CD14-positive monocyte (primary cell): ENCODE measurements at regions not wholly inside any gene's neighbourhood (a gene's known extent, or its start where the extent isn't known, plus 50 kb on each side); places are given as distances from the start of the nearest gene placed in this dataset.

Source experiments
- DNase-seq, 3 donors: peaks; one replicate each; pipeline ENCODE4 v3.0.0-alpha.2; 2011 to 2022
- H2AFZ ChIP-seq: 2 replicates; pipeline ENCODE4 v1.6.0; 2012; ENCODE audit warnings: mild to moderate bottlenecking, low read depth, low read length, inconsistent platforms; ENCODE audit not compliant: insufficient read depth, poor library complexity, severe bottlenecking
- H3K27ac ChIP-seq, 2 donors: 1 replicate in 1 of 2; 2 replicates in 1 of 2; pipeline ENCODE4 v1.5.1; 2012 to 2013; ENCODE audit warnings: low read length in 2 of 2, control low read depth in 1 of 2, inconsistent platforms in 1 of 2, low read depth in 1 of 2, mild to moderate bottlenecking in 1 of 2
- H3K27me3 ChIP-seq, 2 donors: one replicate each; pipeline versions ENCODE4 v1.6.0 to v1.6.1; 2011 to 2013; ENCODE audit warnings: low read length in 2 of 2; ENCODE audit not compliant: control insufficient read depth in 2 of 2, insufficient read depth in 2 of 2
- H3K36me3 ChIP-seq, 2 donors: replicated peaks in 1 of 2; 1 replicate in 1 of 2; 2 replicates in 1 of 2; pipeline versions ENCODE4 v1.5.1 to v1.6.1; 2012 to 2013; ENCODE audit warnings: low read length in 2 of 2, control low read depth in 1 of 2, inconsistent platforms in 1 of 2, mild to moderate bottlenecking in 1 of 2; ENCODE audit not compliant: insufficient read depth in 2 of 2, control insufficient read depth in 1 of 2
- H3K4me1 ChIP-seq, 2 donors: 1 replicate in 1 of 2; 2 replicates in 1 of 2; pipeline versions ENCODE4 v1.5.1 to v1.6.1; 2012 to 2013; ENCODE audit warnings: low read length in 2 of 2, control low read depth in 1 of 2, inconsistent platforms in 1 of 2, mild to moderate bottlenecking in 1 of 2, moderate library complexity in 1 of 2; ENCODE audit not compliant: insufficient read depth in 2 of 2, control insufficient read depth in 1 of 2
- H3K4me2 ChIP-seq: replicated peaks from 2 replicates; pipeline ENCODE3; 2012; ENCODE audit warnings: low read length, moderate library complexity, mild to moderate bottlenecking; ENCODE audit not compliant: poor library complexity, severe bottlenecking; ENCODE audit errors: extremely low read depth
- H3K4me3 ChIP-seq, 3 experiments: fragments of 200-600 bp in 1 of 3; sonication (generic) in 1 of 3; replicated peaks in 1 of 3; 1 replicate in 2 of 3; 2 replicates in 1 of 3; pipeline ENCODE4 v1.5.1; 2011 to 2013; ENCODE audit warnings: low read length in 3 of 3, mild to moderate bottlenecking in 3 of 3, control low read depth in 2 of 3, low read depth in 2 of 3, inconsistent platforms in 1 of 3, moderate library complexity in 1 of 3
- H3K79me2 ChIP-seq: 2 replicates; pipeline ENCODE4 v1.6.0; 2012; ENCODE audit warnings: mild to moderate bottlenecking, control low read depth, inconsistent platforms, low read length, moderate library complexity; ENCODE audit not compliant: insufficient read depth
- H3K9ac ChIP-seq: 2 replicates; pipeline ENCODE4 v1.6.0; 2017; ENCODE audit warnings: low read length, mild to moderate bottlenecking; ENCODE audit not compliant: insufficient read depth, poor library complexity, severe bottlenecking
- H3K9me3 ChIP-seq, 2 donors: replicated peaks in 1 of 2; 1 replicate in 1 of 2; 2 replicates in 1 of 2; pipeline versions ENCODE4 v1.5.1 to v1.6.1; 2012 to 2013; ENCODE audit warnings: low read length in 2 of 2, control low read depth in 1 of 2; ENCODE audit not compliant: control insufficient read depth in 1 of 2, insufficient read depth in 1 of 2
- H4K20me1 ChIP-seq: 2 replicates; pipeline ENCODE4 v1.6.0; 2012; ENCODE audit warnings: mild to moderate bottlenecking, low read length, control low read depth, moderate library complexity; ENCODE audit not compliant: insufficient read depth
- H3K27ac Mint-ChIP-seq, 7 donors: one replicate each; pipeline ENCODE4 v1.8.0; 2020; ENCODE audit warnings: mild to moderate bottlenecking in 7 of 7, mixed read lengths in 7 of 7, moderate library complexity in 6 of 7, inconsistent platforms in 2 of 7
- H3K27me3 Mint-ChIP-seq, 3 donors: one replicate each; pipeline ENCODE4 v1.8.0; 2021 to 2022; ENCODE audit warnings: low read depth in 3 of 3, mild to moderate bottlenecking in 3 of 3, mixed read lengths in 3 of 3, moderate library complexity in 3 of 3, inconsistent platforms in 1 of 3
- H3K36me3 Mint-ChIP-seq, 2 donors: one replicate each; pipeline ENCODE4 v1.8.0; 2020; ENCODE audit warnings: mixed read lengths in 2 of 2, inconsistent platforms in 1 of 2, mild to moderate bottlenecking in 1 of 2
- H3K4me1 Mint-ChIP-seq: one replicate; pipeline ENCODE4 v1.8.0; 2020; ENCODE audit warnings: mild to moderate bottlenecking, mixed read lengths
- H3K4me3 Mint-ChIP-seq, 2 donors: one replicate each; pipeline ENCODE4 v1.8.0; 2020; ENCODE audit warnings: mild to moderate bottlenecking in 2 of 2, mixed read lengths in 2 of 2, moderate library complexity in 1 of 2
- H3K9me3 Mint-ChIP-seq, 7 donors: one replicate each; pipeline ENCODE4 v1.8.0; 2020 to 2022; ENCODE audit warnings: mixed read lengths in 7 of 7, mild to moderate bottlenecking in 6 of 7, moderate library complexity in 6 of 7, inconsistent platforms in 2 of 7
- CTCF ChIP-seq: fragments of 200-600 bp; IDR thresholded peaks from one replicate; pipeline ENCODE4 v1.8.0; 2022; ENCODE audit warnings: antibody characterized with exemption, mild to moderate bottlenecking
- WGBS: methylation state at CpG from one replicate; pipeline ENCODE4 v1.1.5; 2013; ENCODE audit warnings: missing lambda C conversion rate; ENCODE audit not compliant: insufficient coverage; 5-methylcytosine and 5-hydroxymethylcytosine counted together
- intact Hi-C, 2 donors: fragments of 100-400 bp; cut with micrococcal nuclease; formaldehyde crosslinking; loops; one replicate each; pipeline versions ENCODE4 v1.15.0 to v1.15.1; 2023

- no peaks in the 10 kb centered on the region for H3K36me3 Mint-ChIP-seq
- no peaks in the 10 kb centered on the region for H3K27me3 Mint-ChIP-seq
Observed at GRCh38 chr2:133766164-133766832, 198.0 kb upstream of the NCKAP5 start.

DNA sequence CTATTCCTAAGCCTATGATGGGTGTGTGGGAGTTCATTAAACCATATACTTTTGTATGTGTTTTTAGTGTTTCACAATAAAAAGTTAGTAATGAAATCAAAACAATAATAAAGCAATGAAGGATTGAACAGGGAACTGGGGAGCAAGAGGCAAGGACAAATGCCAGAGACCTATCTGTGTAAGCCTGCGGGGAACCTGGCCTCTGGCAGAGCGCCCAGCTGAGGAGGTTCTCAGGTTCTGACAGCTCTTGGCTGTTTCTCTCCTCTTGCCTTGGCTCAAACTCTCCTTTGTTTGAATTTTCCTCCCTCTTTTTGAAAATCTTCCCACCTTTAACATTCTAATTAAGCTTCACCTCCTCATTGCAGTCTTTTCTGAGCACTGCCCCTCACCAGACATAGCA, 200.0 kb upstream of the NCKAP5 start:
- Histone ChIP-seq H4K20me1 (no peaks in the 10 kb centered on the region), H3K79me2 (no peaks in the 10 kb centered on the region), H2AFZ (no peak overlapping the region), H3K9me3 (no peaks in the 10 kb centered on the region), H3K4me3 (no peak overlapping the region), H3K4me2 (no peak overlapping the region), H3K27me3 (no peaks in the 10 kb centered on the region), H3K9ac (no peak overlapping the region), H3K4me1 (no peaks in the 10 kb centered on the region), H3K36me3 (no peaks in the 10 kb centered on the region), H3K27ac (no peak overlapping the region)
- WGBS, result 80% methylated on average over 1 of the region's 2 CpGs
- intact Hi-C loops, result no loop called here
- H3K36me3 Mint-ChIP-seq, result no peaks in the 10 kb centered on the region
- H3K4me1 Mint-ChIP-seq, result no peaks in the 10 kb centered on the region
- no peak overlapping the region for H3K27ac Mint-ChIP-seq
- DNase-seq, result no peak
- H3K4me3 Mint-ChIP-seq, result no peak overlapping the region
- TF ChIP-seq CTCF, result no peak
- peaks cover 0 to 2% (median 0%) of the 10 kb centered on the region in 7 donors for H3K9me3 Mint-ChIP-seq
- no peaks in the 10 kb centered on the region for H3K27me3 Mint-ChIP-seq

More at GRCh38 chr2:133766164-133766832, 198.0 kb upstream of the NCKAP5 start:
- H3K36me3 ChIP-seq, result no peaks in the 10 kb centered on the region
- H3K9me3 ChIP-seq, result no peaks in the 10 kb centered on the region
- H3K27ac ChIP-seq, result no peak overlapping the region
- H3K79me2 ChIP-seq, result no peaks in the 10 kb centered on the region
- Mint-ChIP-seq H3K9me3 (peaks cover 0 to 5% (median 0%) of the 10 kb centered on the region in 7 donors), H3K4me3 (no peak overlapping the region), H3K4me1 (no peaks in the 10 kb centered on the region), H3K27ac (no peak overlapping the region)
- intact Hi-C loops, result no loop called here
- no peaks in the 10 kb centered on the region for H3K27me3 ChIP-seq
- no peak overlapping the region for H3K4me3 ChIP-seq
- H2AFZ ChIP-seq, result no peak overlapping the region
- TF ChIP-seq CTCF, result no peak
- no peaks in the 10 kb centered on the region for H4K20me1 ChIP-seq
- no peak for DNase-seq
- no peak overlapping the region for H3K9ac ChIP-seq
- H3K4me1 ChIP-seq, result no peaks in the 10 kb centered on the region
- no peak overlapping the region for H3K4me2 ChIP-seq
